T1000 (cell line): ENCODE measurements at regions not wholly inside any gene's neighbourhood (a gene's known extent, or its start where the extent isn't known, plus 50 kb on each side); places are given as distances from the start of the nearest gene placed in this dataset.
"Not testable (repeated sequence)": the region's sequence is repeated elsewhere in the genome, so short reads cannot be mapped to it uniquely, and the experiment has no call there.

Experiments
- DNase-seq: peaks from one replicate; lab custom pipeline; 2025; ENCODE audit warnings: mixed read lengths; lab: John Stamatoyannopoulos, UW

- DNase-seq, result no peak
Measured at GRCh38 chr4:74544655-74545361, 99.9 kb downstream of the AREG start.

DNA sequence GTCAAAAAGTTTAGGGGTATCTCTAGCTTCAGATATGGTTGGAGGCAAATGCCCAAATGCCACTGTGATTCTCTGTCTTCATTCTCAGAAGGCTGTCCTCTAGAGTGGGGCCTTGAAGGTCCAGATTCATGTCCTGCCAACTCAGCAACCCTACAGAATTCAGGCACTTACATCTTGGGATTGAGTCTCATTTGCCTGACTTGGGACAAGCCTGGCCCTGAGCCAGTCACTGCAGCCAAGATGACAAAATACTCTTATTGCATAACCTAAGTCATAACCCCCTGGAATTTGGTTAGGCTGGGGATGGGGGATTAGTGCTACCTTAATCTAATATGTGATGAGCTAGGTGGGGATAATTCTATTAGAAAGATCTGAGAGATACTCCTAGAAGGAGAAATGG, 100.5 kb downstream of the AREG start:
- no peak for DNase-seq

GRCh38 chr4:74546057-74546456, 101.1 kb downstream of the AREG start:
- DNase-seq, result no peak

DNA sequence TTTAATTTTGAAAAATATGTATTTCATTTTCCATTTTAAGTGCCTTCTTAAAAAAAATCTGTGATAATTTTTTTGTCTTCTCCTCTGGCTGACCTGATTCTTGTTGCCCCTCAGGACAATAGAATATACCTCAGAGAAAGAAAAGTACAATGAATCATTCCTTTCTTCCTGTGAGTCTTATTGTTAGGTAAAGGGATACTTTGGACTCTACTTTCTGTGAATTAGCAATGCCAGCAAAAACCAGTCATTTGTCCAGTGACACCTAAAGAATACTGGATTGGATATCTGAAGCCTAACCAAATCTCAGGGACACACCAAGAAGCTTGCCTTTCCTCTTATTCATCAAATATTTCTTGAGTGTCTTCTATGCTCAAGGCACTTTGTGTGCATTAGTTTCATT, 102.1 kb downstream of the AREG start:
- DNase-seq, result no peak

- no peak for DNase-seq
Measured at GRCh38 chr4:74548561-74548960, 103.6 kb downstream of the AREG start.

DNA sequence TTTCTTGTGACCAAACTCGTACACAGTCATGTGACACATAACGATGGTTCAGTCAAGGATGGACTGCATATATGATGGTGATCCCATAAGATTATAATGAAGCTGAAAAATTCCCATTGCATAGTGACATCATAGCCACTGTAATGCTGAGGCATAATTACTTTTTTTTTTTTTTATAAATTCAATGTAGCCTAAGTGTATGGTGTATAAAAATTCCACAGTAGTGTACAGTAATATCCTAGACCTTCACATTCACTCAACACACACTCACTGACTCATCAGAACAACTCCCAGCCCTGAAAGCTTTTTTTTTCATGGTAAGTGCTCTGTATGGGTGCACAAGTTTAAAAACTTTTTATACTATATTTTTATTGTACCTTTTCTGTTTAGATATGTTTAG, 105.0 kb downstream of the AREG start:
- no peak for DNase-seq

DNA sequence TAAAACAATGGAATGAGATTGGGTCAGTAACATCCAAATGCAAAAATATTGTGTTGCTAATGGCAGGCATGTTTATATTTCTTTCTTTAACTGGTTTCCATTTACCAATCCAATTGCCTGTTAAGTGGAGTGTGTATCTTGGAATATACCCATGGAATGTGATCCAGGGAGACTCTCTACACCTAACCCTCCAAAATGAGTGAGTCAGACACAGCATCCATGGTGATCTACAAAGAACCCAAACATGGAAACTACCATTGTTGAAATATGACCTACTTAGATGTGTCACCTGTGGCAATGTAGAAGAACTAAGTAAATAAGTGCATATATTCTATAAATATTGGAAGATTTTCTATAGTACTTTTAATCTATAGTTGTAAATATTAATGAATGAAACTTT, 110.3 kb downstream of the AREG start:
- no peak for DNase-seq

- DNase-seq, result no peak
Measured at GRCh38 chr4:74555843-74556242, 110.9 kb downstream of the AREG start.

DNA sequence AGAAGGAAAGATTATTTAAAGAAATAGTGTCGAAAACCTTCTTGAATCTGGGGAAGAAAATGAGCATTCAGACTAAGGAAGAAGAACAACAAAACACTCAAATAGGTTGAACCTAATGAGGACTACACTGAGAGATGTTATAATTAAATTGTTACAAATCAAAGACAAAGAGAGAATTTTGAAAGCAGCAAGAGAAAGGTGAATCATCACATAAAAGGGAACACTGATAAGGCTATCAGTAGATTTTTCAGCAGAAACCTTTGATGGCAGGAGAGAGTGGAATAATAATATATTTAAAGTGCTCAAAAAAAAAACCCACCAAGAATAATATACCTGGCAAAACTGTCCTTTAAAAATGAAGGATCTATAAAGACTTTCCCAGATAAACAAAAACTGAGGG, 114.9 kb downstream of the AREG start:
- DNase-seq, result no peak

GRCh38 chr4:74567981-74568380, 123.0 kb downstream of the AREG start:
- DNase-seq, result no peak

- no peak for DNase-seq
Measured at GRCh38 chr4:74570095-74570494, 125.2 kb downstream of the AREG start.

DNA sequence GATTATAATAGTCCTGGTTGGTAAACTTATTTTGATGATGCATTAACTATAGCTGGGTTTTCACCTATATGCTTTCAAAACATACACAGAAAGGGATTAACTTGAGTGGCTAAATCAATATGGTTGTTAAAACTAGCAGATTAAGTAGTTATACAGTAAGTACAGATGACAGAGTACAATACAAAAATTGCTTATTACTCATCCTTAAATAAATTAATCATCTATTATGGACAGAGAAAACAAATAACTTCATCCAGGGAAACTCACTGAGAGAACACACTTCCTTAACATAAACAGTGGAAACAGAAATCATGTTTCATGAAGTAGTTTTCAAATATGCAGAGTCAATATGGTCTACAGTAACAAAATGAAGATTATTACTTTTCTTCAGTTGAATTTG, 133.4 kb downstream of the AREG start:
- DNase-seq, result no peak

DNA sequence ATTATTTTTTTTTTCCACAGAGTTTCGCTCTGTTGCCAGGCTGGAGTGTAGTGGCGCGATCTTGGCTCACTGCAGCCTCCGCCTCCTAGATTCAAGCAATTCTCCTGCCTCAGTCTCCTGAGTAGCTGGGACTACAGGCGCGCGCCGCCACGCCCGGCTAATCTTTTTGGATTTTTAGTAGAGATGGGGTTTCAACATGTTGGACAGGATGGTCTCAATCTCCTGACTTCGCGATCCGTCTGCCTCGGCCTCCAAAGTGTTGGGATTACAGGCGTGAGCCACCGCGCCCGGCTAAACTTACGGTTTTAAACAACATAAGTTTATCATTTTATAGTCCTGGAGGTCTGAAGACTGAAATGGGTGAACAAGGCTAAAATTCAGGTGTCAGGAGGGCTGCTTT, 133.9 kb downstream of the AREG start:
- not testable (repeated sequence) for DNase-seq

GRCh38 chr4:74583089-74583700, 138.3 kb downstream of the AREG start:
- DNase-seq, result no peak

GRCh38 chr4:74583757-74584156, 138.8 kb downstream of the AREG start:
- DNase-seq, result no peak

- no peak for DNase-seq
Measured at GRCh38 chr4:74588350-74588749, 143.4 kb downstream of the AREG start.

DNA sequence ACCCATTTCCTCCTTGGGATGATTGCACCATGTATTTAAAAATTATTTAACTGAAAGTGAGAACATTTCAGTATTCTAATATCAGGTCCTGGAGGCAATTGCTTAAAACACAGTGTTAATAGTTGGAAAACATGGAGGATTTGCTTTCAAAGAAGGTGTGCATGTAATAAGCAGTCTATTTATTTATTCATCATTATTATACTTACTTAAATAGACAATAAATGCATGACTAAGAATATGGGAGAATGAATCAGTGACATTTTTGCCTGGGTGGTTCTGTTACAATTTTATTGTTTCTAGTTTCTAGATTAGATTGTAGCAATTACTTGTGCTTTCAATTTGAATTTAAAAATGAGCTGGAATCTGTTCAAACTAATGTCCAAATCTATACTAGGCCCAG, 145.5 kb downstream of the AREG start:
- no peak for DNase-seq

- DNase-seq, result no peak
Measured at GRCh38 chr4:74598611-74599325, 153.8 kb downstream of the AREG start.

DNA sequence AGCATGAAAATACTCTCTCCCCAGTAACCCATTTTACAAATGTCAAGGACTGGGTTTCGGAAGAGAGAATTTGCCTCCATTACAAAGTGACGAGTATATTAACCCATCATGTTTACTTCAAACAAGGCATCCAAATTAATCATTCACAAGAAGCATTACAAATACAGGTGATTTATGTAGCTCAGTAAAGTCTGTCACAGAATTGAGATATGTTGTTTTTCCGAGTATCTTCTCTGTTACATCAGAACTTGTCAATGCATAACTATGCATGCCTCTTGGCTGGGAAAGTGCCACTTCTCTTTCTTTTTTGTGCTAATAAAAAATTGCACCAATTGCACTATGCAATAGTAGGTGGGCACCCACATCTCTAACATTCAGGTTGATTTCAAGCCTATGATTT, 158.2 kb downstream of the AREG start:
- no peak for DNase-seq

GRCh38 chr4:74608151-74608949, 163.4 kb downstream of the AREG start:
- no peak for DNase-seq

GRCh38 chr4:74610491-74610890, 165.6 kb downstream of the AREG start:
- no peak for DNase-seq

DNA sequence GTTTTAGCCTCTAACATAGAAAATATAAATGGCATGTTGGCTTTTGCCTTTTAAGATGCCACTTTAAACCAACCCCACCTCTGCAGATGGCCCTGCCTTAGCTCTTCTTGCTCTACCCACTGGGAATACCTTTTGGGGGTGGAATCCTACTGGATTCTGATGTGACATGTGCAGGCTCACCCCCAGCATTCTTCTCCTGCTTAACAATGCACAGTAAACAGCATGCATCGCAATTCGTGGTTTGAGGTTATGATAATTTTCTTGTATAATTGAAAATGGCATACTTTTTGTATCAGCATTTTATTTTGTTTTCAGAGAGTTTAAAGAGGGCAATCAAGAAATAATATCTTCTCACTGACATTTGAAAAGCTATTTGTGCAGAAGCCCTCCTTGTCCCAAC, 167.9 kb downstream of the AREG start:
- DNase-seq, result no peak

DNA sequence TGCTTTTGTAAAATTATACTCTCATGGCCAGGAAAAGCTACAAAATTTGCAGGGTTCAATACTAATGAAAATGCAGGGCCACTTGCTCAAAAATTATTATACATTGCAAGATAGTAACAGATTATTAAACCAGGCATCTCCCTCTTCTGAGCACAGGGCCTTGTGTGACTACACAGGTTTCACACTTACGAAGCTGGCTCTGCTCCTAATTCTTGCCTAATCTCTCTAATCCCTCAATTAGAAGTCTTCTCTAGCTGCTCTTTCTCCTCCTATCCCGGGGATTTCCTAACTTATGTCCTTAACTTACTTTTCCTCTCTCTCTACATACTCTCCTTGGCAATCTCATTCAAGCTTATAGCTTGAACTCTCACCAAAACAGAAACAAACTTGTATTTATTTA, 168.3 kb downstream of the AREG start:
- no peak for DNase-seq
